Activated naive CD8-positive, alpha-beta T cell treated with anti-CD3 and anti-CD28 coated beads for 36 hours (primary cell): ENCODE measurements at regions not wholly inside any gene's neighbourhood (a gene's known extent, or its start where the extent isn't known, plus 50 kb on each side); places are given as distances from the start of the nearest gene placed in this dataset.

ENCODE experiments used
- DNase-seq: peaks from one replicate; pipeline ENCODE4 v3.0.0; 2021
- H3K27ac Mint-ChIP-seq: one replicate; pipeline ENCODE4 v1.8.0; 2022; ENCODE audit warnings: mild to moderate bottlenecking, moderate library complexity, mixed read lengths
- H3K27me3 Mint-ChIP-seq: one replicate; pipeline ENCODE4 v1.8.0; 2022; ENCODE audit warnings: mild to moderate bottlenecking, mixed read lengths
- H3K36me3 Mint-ChIP-seq: one replicate; pipeline ENCODE4 v1.8.0; 2021; ENCODE audit warnings: mild to moderate bottlenecking, mixed read lengths
- H3K4me1 Mint-ChIP-seq: one replicate; pipeline ENCODE4 v1.8.0; 2021; ENCODE audit warnings: mixed read lengths
- H3K4me3 Mint-ChIP-seq: one replicate; pipeline ENCODE4 v1.8.0; 2022; ENCODE audit warnings: mild to moderate bottlenecking, moderate library complexity, mixed read lengths
- H3K9me3 Mint-ChIP-seq: one replicate; pipeline ENCODE4 v1.8.0; 2022; ENCODE audit warnings: mixed read lengths

- no peaks in the 10 kb centered on the region for H3K9me3 Mint-ChIP-seq
- no peaks in the 10 kb centered on the region for H3K4me1 Mint-ChIP-seq
- H3K36me3 Mint-ChIP-seq = no peaks in the 10 kb centered on the region
- no peak overlapping the region for H3K27ac Mint-ChIP-seq
- no peak overlapping the region for H3K4me3 Mint-ChIP-seq
- DNase-seq = no peak
- H3K27me3 Mint-ChIP-seq = no peaks in the 10 kb centered on the region
Measured at GRCh38 chr2:21288739-21289520, 165.2 kb downstream of the TDRD15 start.

- H3K9me3 Mint-ChIP-seq = no peaks in the 10 kb centered on the region
- no peaks in the 10 kb centered on the region for H3K4me1 Mint-ChIP-seq
- H3K4me3 Mint-ChIP-seq = no peak overlapping the region
- no peak overlapping the region for H3K27ac Mint-ChIP-seq
- H3K27me3 Mint-ChIP-seq = no peaks in the 10 kb centered on the region
- H3K36me3 Mint-ChIP-seq = no peaks in the 10 kb centered on the region
- DNase-seq = no peak
Measured at GRCh38 chr2:21289551-21289950, 165.8 kb downstream of the TDRD15 start.

GRCh38 chr2:21289989-21290388 lies 166.2 kb downstream of the TDRD15 start:
- Mint-ChIP-seq H3K4me1 (no peaks in the 10 kb centered on the region), H3K36me3 (no peaks in the 10 kb centered on the region), H3K4me3 (no peak overlapping the region), H3K9me3 (no peaks in the 10 kb centered on the region), H3K27me3 (no peaks in the 10 kb centered on the region), H3K27ac (no peak overlapping the region)
- no peak for DNase-seq

- Mint-ChIP-seq H3K9me3 (no peaks in the 10 kb centered on the region), H3K4me3 (no peak overlapping the region), H3K27me3 (no peaks in the 10 kb centered on the region), H3K36me3 (no peaks in the 10 kb centered on the region), H3K27ac (no peak overlapping the region), H3K4me1 (no peaks in the 10 kb centered on the region)
- DNase-seq = no peak
Measured at GRCh38 chr2:21291426-21291825, 167.7 kb downstream of the TDRD15 start.

GRCh38 chr2:21294446-21294845 lies 170.7 kb downstream of the TDRD15 start:
- no peaks in the 10 kb centered on the region for H3K4me1 Mint-ChIP-seq
- H3K27me3 Mint-ChIP-seq = no peaks in the 10 kb centered on the region
- H3K9me3 Mint-ChIP-seq = no peaks in the 10 kb centered on the region
- H3K27ac Mint-ChIP-seq = no peak overlapping the region
- H3K36me3 Mint-ChIP-seq = no peaks in the 10 kb centered on the region
- no peak overlapping the region for H3K4me3 Mint-ChIP-seq
- DNase-seq = no peak

GRCh38 chr2:21299411-21299810 lies 175.6 kb downstream of the TDRD15 start:
- no peak overlapping the region for H3K4me3 Mint-ChIP-seq
- no peaks in the 10 kb centered on the region for H3K27me3 Mint-ChIP-seq
- H3K36me3 Mint-ChIP-seq = no peaks in the 10 kb centered on the region
- H3K27ac Mint-ChIP-seq = no peak overlapping the region
- H3K4me1 Mint-ChIP-seq = no peaks in the 10 kb centered on the region
- DNase-seq = no peak
- H3K9me3 Mint-ChIP-seq = no peaks in the 10 kb centered on the region

- H3K27me3 Mint-ChIP-seq = no peaks in the 10 kb centered on the region
- H3K4me1 Mint-ChIP-seq = no peaks in the 10 kb centered on the region
- H3K36me3 Mint-ChIP-seq = no peaks in the 10 kb centered on the region
- H3K27ac Mint-ChIP-seq = no peak overlapping the region
- H3K9me3 Mint-ChIP-seq = no peaks in the 10 kb centered on the region
- no peak for DNase-seq
- H3K4me3 Mint-ChIP-seq = no peak overlapping the region
Measured at GRCh38 chr2:21301871-21302455, 178.2 kb downstream of the TDRD15 start.

GRCh38 chr2:21303876-21304275 lies 180.1 kb downstream of the TDRD15 start:
- DNase-seq = no peak
- Mint-ChIP-seq H3K9me3 (no peaks in the 10 kb centered on the region), H3K27ac (no peak overlapping the region), H3K36me3 (no peaks in the 10 kb centered on the region), H3K4me1 (no peaks in the 10 kb centered on the region), H3K27me3 (no peaks in the 10 kb centered on the region), H3K4me3 (no peak overlapping the region)

- Mint-ChIP-seq H3K4me1 (no peaks in the 10 kb centered on the region), H3K27me3 (no peaks in the 10 kb centered on the region), H3K4me3 (no peak overlapping the region), H3K27ac (no peak overlapping the region), H3K9me3 (no peaks in the 10 kb centered on the region), H3K36me3 (no peaks in the 10 kb centered on the region)
- no peak for DNase-seq
Measured at GRCh38 chr2:21305581-21305980, 181.8 kb downstream of the TDRD15 start.

GRCh38 chr2:21306235-21306634 lies 182.5 kb downstream of the TDRD15 start:
- Mint-ChIP-seq H3K27ac (no peak overlapping the region), H3K27me3 (no peaks in the 10 kb centered on the region), H3K9me3 (no peaks in the 10 kb centered on the region), H3K4me1 (no peaks in the 10 kb centered on the region), H3K4me3 (no peak overlapping the region), H3K36me3 (no peaks in the 10 kb centered on the region)
- no peak for DNase-seq

GRCh38 chr2:21307037-21307436 lies 183.3 kb downstream of the TDRD15 start:
- Mint-ChIP-seq H3K4me3 (no peak overlapping the region), H3K4me1 (no peaks in the 10 kb centered on the region), H3K27ac (no peak overlapping the region), H3K27me3 (no peaks in the 10 kb centered on the region), H3K36me3 (no peaks in the 10 kb centered on the region), H3K9me3 (no peaks in the 10 kb centered on the region)
- no peak for DNase-seq

GRCh38 chr2:21310493-21310892 lies 186.7 kb downstream of the TDRD15 start:
- Mint-ChIP-seq H3K4me1 (no peaks in the 10 kb centered on the region), H3K36me3 (no peaks in the 10 kb centered on the region), H3K4me3 (no peak overlapping the region), H3K27me3 (no peaks in the 10 kb centered on the region), H3K27ac (no peak overlapping the region), H3K9me3 (no peaks in the 10 kb centered on the region)
- no peak for DNase-seq

- H3K4me1 Mint-ChIP-seq = no peaks in the 10 kb centered on the region
- no peak for DNase-seq
- H3K36me3 Mint-ChIP-seq = no peaks in the 10 kb centered on the region
- peaks cover 3% of the 10 kb centered on the region for H3K27me3 Mint-ChIP-seq
- H3K4me3 Mint-ChIP-seq = no peak overlapping the region
- no peak overlapping the region for H3K27ac Mint-ChIP-seq
- no peaks in the 10 kb centered on the region for H3K9me3 Mint-ChIP-seq
Measured at GRCh38 chr2:21314322-21314835, 190.6 kb downstream of the TDRD15 start.

GRCh38 chr2:21317131-21317530 lies 193.4 kb downstream of the TDRD15 start:
- Mint-ChIP-seq H3K4me3 (no peak overlapping the region), H3K9me3 (no peaks in the 10 kb centered on the region), H3K4me1 (no peaks in the 10 kb centered on the region), H3K27ac (no peak overlapping the region), H3K27me3 (peaks cover 3% of the 10 kb centered on the region), H3K36me3 (no peaks in the 10 kb centered on the region)
- DNase-seq = peak; percentile 5

- Mint-ChIP-seq H3K4me1 (no peaks in the 10 kb centered on the region), H3K27ac (no peak overlapping the region), H3K9me3 (no peaks in the 10 kb centered on the region), H3K4me3 (no peak overlapping the region), H3K36me3 (no peaks in the 10 kb centered on the region), H3K27me3 (peaks cover 3% of the 10 kb centered on the region)
- DNase-seq = no peak
Measured at GRCh38 chr2:21318263-21318662, 194.5 kb downstream of the TDRD15 start.

GRCh38 chr2:21326152-21326551 lies 202.4 kb downstream of the TDRD15 start:
- Mint-ChIP-seq H3K36me3 (no peaks in the 10 kb centered on the region), H3K27me3 (no peaks in the 10 kb centered on the region), H3K4me3 (no peak overlapping the region), H3K9me3 (peaks cover 3% of the 10 kb centered on the region), H3K27ac (no peak overlapping the region), H3K4me1 (no peaks in the 10 kb centered on the region)
- DNase-seq = no peak
